ENCODE measurements at regions not wholly inside any gene's neighbourhood (a gene's known extent, or its start where the extent isn't known, plus 50 kb on each side); places are given as distances from the start of the nearest gene placed in this dataset.

DNA sequence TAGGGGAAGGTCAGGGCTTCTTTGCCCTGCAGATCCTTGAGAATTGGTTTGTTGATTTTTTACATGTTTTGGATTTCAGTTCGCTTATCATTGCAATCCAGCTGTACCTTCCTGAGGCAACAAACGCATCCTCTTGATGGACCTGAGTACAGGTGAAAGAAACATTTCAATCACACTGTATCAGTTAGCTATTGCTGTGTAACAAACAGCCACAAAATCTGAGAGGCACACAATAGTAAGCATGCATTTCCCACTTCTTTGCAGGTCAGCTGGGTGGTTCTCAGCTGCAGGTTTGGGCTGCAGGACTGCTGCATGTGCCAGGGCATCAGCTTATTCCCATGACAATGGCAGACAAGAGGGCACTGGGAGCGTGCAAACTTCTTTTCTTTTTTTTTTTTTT is 586.4 kb downstream of the MATN1 start:
- TF ChIP-seq CTCF (IDR thresholded peaks at IDR 0.05), result no peak
- no peak for TF ChIP-seq ESRRA (IDR thresholded peaks at IDR 0.05; ENCODE audit: borderline replicate concordance, low read length)
- no peak for TF ChIP-seq POLR2A (IDR thresholded peaks at IDR 0.05; ENCODE audit: low read length)
- TF ChIP-seq PHF8 (IDR thresholded peaks at IDR 0.05; ENCODE audit: borderline replicate concordance, low read depth), result no peak
- no peak for TF ChIP-seq RFX5 (IDR thresholded peaks at IDR 0.05)
- TF ChIP-seq JUNB (IDR thresholded peaks at IDR 0.05), result no peak
